NCI-H146 treated with DMSO at 0.1 percent for 48 hours (cell line): ENCODE measurements at regions not wholly inside any gene's neighbourhood (a gene's known extent, or its start where the extent isn't known, plus 50 kb on each side); places are given as distances from the start of the nearest gene placed in this dataset.

Experiments used
- DNase-seq: peaks from one replicate; lab custom pipeline; 2025; ENCODE audit not compliant: unreplicated experiment; lab: John Stamatoyannopoulos, UW

DNA sequence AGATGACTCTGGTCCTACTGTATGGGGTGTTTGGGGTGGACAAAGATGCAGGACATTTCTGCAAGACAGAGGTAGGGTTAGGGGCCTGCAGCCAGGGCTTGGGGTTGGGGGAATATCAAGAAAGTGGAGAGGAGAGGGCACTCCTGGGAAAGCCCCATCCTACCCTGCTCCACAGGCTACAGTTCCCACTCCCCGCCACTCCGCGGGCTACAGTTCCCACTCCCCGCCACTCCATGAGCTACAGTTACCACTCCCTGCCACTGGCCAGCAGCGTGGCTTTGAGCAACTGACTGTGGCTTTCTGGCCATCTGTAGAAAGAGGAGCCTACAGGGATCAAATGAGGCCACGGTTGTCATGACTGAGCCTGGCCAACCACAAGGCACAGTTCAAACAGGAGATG lies 93.8 kb upstream of the GRIK3 start:
- no peak for DNase-seq

DNA sequence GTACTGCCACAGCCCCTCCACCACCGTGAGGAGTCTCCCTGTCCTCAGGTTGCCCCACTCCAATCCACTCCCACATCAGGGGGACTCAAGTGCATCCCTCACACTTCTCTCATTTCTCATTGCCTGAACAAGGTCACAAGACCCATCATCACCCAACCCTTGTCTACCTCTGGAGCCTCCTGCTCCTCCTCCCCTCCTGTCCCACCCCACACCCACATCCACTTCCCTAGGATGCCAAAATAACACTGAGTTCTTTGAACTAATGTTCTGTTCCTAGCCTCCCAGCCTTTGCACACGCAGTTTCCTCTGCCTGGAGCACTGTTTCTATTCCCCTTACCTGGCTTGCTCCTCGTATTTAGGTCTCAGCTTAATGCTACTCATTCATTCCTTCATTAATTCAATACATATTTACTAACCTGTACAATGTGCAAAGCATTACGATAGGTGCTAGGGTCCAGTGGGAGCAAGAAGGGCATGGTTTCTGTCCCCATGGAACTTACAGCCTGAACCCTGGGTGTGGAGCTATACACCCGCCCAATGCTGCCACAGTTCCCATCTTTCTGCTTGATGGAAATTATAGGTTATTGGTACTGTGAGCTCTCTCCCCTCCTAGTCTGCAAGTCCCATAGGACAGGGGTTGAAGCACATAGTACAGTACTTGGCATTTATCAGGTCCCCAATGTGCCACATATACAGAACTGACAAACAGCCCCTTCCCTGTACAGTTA lies 96.1 kb upstream of the GRIK3 start:
- no peak for DNase-seq

DNA sequence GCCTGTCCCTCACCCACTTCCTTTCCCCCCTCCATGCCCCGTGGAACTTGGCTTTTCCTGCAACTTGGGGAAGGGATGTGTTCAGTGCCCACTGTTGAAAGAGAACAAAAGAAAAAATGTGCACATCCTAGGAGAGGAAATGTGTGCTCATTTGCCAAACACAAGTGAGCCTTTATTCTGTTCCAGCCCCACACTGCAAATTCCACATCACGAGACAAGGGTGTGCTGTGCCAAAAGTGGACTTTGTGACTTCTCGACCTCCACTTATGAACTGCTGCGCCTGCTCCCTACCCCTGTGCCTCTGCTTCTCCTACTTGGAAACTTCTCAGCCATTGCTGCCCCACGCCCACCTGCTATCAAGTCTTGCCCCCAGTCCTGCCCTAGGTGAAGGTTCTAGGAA lies 97.0 kb upstream of the GRIK3 start:
- no peak for DNase-seq

DNA sequence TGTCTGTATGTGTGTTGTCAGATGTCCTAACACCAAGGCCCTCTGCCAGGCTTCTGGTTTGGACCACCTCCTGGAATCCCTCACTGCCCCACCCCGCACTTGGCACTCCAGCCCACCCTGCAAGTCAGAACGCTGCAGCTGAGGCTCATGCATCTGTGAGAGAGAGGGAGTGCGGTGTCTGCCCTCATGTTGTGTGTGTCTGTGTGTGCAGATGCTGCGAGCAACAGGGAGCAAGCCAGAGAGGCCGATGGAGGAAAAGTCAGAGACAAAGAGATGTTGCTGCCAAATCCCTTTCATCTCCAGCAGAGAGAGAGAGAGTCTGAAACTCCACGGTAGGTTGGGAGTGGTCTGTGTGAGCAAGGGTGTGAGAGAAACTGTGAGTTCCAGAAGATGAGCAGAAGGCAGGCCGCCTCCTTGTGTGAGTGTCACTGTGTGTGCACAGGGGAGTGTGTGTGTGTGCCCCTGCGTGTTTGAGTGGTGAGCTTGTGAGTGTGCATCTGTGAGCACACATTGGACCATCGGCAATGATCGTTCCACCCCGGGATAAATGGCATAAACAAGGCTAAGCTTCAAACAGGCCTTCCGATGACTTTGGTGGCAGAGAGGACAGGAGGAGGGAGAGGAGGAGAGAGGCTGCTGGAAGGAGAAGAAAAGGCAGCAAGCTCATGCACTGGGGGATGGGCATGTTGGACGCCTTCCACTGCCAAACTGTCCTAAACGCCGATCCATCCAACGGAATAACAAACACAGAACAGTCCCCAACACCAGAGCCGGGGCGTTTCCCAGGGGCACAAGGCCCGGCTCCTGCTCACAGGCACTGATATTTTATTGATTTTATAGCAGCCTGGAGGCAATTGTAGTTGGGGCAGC lies 99.2 kb upstream of the GRIK3 start:
- no peak for DNase-seq

DNA sequence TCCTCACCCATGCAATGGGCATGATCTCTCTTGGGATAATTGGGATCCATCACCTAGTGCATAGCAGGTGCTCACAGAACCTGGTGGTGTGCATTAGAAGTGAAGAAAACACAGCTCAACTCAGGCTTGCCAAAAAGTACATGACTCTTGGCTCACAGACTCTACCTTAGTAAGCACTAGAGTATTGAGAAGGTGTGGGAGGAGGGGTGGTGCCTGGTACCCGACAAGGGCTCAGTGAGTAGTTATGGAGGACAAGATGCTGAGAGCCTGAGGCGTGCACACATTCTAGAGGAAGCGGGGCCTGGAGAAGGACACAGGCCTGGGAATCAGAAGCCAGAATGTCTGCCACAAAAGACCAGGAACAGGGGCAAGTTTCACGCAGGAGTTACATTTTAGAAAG lies 100.3 kb upstream of the GRIK3 start:
- no peak for DNase-seq

DNA sequence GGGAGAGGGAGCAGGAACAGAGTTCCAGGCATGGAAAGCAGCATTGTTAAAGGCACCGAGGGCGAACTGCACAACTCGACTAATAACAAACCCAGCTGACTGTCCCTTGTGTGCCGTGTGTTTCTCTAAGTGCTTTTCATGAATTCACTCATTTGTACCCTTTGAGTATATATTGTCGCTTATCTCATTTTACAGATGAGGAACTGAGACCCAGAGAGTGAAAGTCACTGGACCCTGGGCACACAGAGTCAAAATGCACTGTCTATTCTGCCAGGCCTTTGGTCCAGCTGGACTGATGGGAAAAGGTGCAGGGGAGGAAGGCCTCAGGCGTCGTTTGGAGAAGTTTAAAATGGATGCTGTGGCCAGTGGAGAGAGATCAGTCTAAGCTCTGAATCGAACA lies 100.7 kb upstream of the GRIK3 start:
- no peak for DNase-seq

DNA sequence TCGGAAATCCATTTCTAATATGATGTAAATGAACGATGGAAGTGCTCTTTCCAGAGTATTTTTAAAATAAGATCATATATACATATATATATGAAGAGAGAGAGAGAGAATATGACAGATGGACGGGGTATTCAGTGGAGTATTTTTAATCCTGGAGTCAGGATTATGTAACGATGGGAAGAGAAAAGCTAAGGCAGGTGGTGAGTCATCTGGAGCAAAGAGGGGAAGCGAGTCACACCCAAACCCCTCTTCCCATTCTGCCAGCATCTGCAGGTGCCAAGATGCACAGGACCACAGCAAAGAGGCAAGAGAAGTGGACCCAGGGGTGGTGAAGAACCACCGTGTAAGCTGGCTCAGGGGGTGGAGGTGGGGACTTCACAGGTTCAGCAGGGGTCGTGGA lies 102.7 kb upstream of the GRIK3 start:
- DNase-seq: no peak

DNA sequence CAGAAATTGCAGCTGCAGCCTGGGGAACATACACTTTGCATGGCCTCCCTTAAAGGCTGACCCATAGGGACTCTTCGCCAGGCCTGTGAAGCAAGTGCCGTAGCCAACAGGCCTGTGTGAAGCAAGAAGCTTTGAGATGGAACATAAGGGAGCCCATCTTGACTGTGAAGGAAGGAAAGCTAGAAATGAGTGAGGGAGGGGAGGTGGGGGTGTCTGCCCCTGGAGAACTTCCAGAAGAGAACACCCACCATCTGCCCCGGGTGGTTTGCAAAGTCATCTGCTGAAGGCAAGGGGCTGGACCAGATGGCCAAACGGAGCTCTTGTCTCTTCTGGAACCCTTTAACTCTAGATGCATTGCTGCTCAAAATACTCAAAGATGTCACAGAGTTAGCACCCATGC lies 103.3 kb upstream of the GRIK3 start:
- no peak for DNase-seq

DNA sequence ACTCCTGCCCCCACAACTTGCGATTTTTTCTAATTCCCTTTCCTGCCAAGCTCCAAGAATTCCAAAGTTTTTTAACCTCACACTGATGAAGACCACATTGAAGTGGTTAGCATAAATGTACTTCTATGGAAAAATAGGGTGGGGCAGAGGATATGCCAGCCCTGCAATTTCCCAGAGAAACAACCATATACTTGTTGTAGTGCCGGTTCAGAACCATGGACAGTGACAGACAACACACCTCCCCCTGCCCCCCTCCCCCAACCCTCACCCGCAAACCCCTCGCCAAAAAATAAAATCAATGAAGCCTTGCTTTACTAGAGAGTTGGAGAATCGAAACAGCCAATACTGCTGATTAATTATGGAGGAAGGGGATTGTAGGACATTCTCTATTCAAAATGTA lies 109.5 kb upstream of the GRIK3 start:
- DNase-seq: no peak

DNA sequence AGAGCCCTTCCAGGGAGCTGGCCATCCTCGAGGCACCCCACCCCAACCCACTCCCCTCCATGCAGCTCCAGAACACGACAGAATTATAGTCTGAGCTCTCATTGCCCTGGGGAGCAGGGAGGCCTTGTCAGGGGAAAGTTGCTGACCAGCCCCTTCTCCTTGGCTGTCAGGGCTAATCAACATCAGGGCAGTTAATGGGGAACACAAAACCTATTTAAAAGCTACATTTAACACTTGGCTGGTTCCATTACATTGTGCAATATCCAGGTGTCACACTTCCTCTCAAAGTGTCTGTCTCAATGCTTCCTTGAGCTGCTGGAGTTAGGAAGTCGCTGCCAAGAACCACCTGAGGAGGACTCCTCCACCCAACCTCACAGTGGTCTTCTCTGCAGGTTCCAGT lies 111.8 kb upstream of the GRIK3 start:
- no peak for DNase-seq

DNA sequence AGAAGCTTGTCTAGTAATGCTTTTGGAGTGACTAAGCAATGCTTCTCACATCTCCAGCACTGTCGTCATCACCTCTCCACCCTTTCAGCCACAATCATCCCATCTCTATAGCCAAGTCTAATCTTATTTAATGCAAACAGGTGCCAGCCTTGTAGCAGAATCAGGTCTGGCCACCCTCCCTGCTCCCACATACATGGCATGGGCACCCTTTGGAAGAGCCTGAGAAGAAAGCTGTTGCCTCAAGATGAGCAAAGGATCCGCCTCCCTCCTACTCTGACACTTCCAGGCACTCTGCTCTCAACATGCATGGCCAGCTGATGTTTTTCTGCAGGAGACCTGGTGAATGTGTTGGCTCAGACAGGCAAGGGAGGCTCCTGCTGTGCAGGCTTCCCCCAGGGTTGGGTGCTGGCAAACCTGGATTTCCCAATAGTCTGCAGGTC lies 113.1 kb upstream of the GRIK3 start:
- DNase-seq: no peak

DNA sequence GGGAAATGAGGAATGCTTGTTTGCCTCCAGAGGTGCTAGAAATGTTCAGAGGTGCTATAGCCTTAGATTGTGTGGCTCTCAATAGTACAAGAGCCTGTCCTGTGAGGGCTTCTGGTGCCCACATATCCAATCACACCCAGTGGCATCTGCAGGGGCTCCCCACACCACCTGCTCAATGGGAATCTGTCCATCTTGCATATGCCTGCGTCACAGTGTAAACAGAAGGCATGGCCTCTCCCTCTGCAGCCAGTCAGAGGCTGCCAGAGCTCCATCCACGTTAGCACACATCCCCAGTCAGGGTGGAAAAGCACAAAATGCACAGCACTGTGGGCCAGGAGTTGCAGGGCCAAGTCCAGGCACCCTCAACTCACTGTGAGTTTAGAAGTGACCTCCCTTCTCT lies 113.6 kb upstream of the GRIK3 start:
- no peak for DNase-seq

DNA sequence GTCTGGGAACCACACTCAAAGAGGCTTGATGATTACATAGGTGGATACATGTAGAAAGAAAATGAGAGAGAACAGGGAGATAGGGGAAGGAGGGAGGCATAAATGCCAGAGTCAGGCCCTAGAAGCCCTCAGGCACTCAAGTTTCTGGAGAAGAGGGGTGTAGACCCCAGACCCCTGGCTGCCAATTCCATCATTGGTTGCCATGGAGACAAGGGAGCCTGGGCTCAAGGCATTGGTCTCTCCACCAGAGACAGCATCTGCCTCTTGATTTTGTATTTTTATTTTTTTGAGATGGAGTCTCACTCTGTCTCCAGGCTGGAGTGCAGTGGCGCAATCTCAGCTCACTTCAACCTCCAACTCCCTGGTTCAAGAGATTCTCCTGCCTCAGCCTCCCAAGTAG lies 114.3 kb upstream of the GRIK3 start:
- DNase-seq: no peak

DNA sequence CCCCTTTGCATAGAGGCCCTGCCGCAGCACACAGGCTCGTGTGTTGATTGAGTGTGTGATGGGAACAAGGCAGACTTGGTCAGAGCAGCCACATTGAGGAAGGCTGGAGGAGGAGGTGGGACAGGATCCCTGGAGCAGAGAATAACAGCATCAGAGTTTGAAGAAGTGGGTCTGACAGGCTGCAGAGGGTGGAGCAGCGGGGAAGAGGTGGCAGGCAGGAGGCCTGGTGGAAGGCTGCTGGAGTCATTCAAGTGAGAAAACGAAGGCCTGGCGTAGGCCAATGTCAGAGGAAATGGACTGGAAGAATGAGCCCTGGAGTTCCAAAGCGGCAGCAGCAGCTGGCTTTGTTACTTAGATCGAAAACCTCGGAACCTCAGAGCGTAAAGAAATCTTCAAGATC lies 115.0 kb upstream of the GRIK3 start:
- DNase-seq: no peak

DNA sequence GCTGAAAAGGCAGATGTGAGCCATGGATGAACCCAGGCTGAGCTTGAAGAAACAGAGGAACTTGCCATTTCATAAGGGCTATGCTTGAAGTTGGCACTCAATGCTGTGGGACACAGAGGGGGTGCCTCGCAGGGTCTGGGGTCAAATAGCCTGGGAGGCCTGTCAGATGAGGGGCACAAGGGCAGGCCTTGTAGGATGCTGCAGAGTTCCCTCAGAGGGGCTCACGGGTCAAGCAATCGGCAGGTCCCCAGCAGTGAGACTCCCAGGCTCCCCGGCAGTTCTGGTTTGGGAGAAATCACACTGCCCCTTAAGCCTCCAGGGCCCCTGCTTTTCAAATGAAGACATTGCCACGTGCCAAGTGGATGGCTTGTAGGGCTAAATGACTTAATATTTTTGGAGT lies 116.7 kb upstream of the GRIK3 start:
- no peak for DNase-seq

DNA sequence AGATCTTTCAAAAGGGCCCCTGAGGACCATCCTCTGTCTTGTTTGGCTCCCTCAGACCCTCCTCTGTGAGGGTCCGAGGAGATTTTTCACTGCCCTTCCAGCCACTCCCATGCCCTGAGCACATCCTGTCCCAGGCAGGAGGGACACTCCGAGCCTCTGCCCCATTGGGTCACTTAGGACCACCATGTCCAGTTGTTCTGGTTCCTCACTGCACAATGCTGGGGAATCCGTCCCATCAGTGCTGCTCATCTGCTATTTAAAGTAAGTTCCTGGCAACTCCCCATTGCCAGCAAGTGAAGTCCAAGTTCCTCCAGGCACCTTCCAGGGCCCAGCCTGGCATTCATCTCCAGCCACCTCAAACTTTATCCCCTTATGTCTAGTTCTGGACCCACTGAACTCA lies 117.5 kb upstream of the GRIK3 start:
- DNase-seq: no peak

DNA sequence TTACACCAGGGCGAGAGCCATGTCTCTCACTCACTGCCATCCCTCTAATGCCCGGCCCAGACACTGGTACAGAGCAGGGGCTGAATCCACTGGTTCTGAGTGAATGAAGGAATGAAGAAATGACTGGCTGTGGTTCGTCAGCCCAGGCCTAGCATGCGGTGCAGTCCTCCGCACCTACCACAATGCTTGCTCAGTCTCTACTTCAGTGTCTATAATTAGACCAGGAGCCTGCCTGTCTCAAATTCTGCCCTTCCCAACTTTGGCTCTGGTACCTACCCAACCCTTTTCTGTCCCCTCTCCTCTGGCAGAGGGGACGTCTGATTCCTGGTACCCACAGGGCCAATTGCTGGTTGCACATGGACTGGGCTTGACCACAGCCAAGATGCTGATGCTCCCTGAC lies 118.2 kb upstream of the GRIK3 start:
- DNase-seq: no peak

DNA sequence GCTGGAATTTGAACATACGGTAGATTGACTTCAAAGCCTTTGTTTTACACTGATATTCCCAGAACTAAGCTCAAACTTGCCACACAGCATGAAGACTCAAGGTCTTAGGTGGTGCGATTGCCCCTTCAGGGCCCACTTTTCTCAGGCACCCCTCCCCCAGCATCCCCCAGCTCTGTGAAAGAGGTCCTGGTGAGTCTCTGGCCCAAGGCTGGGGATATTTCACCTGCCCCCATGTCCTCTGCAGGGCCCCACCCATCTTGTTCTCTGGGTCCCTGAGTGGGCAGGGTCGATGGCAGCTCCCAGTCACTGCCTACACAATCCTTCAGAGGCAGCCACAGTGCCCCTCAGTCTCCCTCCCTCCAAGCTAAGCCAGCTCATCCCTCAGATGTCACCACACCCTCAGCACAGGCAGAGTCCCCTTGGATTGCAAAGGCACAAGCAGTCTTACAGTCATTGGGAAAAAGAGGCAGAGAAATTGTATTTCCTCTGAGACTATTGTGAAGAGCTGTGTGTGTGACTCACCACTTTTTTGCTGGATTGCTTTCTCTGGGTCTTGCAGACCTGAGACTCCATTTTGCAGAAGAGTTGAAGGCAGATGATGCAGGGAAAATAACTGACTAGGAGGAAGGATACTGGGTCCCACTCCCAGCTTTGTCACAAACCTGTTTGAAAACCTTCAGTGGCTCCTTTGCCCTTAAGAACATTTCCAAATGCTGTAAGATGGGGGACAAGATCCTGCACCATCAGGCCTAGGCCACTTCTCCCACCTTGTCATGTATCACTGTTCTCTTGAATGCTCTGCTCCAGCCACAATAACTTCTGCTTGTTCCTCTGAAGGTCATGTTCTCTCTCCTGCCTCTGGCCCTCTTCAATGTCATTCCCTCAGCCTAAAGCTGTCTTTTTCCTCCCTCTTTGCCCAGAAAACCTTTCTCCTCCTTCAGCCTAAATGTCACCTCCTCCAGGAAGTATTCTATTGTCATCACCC lies 119.1 kb upstream of the GRIK3 start:
- DNase-seq: no peak

DNA sequence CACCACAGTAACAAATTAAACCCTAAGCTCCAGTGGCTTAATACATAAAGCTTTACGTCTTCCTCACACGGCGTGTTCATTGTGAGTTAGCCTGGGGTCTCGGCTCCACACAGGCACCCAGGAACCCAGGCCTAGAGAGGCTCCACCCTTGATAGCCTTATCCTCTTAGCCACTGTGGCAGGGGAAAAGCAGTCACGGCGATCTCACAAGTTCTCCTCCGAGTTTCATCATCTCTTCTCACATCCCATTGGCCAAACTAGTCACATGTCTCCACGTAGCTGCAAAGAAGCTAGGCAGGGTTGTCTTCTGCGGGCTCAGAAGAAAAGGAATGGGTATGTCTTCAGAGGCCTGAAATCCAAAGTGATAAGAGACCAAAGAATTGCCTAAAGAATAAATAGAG lies 122.3 kb upstream of the GRIK3 start:
- no peak for DNase-seq

DNA sequence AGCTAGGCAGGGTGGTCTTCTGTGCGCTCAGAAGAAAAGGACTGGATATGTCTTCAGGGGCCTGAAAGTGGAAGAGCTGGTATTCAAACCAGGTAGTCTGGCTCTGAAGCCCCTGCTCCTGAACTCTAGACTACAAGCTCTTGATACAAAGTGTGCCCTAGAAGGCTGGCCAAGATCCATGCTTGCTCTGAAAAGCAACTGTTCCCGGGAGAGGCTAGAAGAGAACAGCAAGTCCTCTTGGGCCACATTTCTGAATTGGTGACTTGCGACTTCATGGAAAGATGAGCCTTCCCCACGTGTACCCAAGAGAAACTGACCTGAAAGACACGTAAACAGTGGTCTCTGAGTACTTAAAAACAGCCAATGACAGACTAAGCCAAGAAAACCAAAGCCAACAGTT lies 123.3 kb upstream of the GRIK3 start:
- DNase-seq: no peak

DNA sequence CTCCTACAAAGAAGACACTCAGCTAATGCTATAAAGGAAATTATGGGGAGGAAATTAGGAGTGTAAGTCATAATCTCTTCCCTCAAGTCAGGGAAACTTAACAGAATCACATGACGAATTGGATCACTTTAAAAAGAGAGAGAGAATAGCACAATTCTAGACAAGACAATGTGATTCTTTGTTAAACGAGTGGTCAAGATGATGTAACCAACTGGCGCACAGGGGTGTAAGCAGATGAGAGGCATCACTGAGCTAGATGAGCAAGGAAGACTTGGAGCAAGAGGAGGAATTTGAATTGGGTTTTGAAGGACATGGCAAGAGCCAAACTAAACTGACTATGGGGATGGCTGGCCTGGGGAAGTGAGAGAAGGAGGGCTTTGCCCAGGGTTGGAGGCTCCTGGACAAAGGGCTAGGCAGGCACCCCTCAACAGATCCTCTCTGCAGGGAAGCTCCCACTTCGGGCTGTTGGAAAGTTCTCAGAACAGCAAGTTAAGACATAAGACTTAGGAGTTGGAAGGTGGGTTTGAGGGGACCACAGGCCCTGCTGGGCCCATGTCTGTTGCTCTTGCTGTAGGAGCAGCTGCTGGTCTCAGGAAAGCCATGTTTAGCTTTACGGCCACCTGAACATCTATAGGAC lies 123.9 kb upstream of the GRIK3 start:
- no peak for DNase-seq
